K562 (cell line): ENCODE measurements at regions not wholly inside any gene's neighbourhood (a gene's known extent, or its start where the extent isn't known, plus 50 kb on each side); places are given as distances from the start of the nearest gene placed in this dataset.

Experiments
- JUN ChIP-seq, 2 experiments: sonication (generic) in 1 of 2; formaldehyde crosslinking in 1 of 2; IDR thresholded peaks; 2 replicates each; pipeline versions ENCODE4 v1.6.1 to v1.8.0; 2012 to 2022; ENCODE audit warnings: borderline replicate concordance in 2 of 2, mild to moderate bottlenecking in 2 of 2, improper control_type of control experiment in 1 of 2, low read depth in 1 of 2, low read length in 1 of 2, missing genetic modification reagents in 1 of 2
- KDM1A ChIP-seq, 2 experiments: fragments of 450-650 bp; IDR thresholded peaks; 2 replicates each; pipeline ENCODE4 v1.6.1; 2016; ENCODE audit warnings: mild to moderate bottlenecking in 2 of 2
- PHF20 ChIP-seq: fragments of 450-650 bp; IDR thresholded peaks from 2 replicates; pipeline ENCODE4 v1.6.1; 2018; ENCODE audit not compliant: partially characterized antibody
- ZNF347 ChIP-seq: fragments of 450-650 bp; formaldehyde crosslinking; IDR thresholded peaks from 2 replicates; pipeline ENCODE4 v1.4.0; 2020; ENCODE audit warnings: low read depth, mild to moderate bottlenecking, moderate library complexity
- ZSCAN32 ChIP-seq: fragments of 450-650 bp; formaldehyde crosslinking; IDR thresholded peaks from 2 replicates; pipeline ENCODE4 v1.4.0; 2020; ENCODE audit warnings: mild to moderate bottlenecking, moderate library complexity
- TF ChIP-seq, protein P1 (sequence below): fragments of 200-800 bp; sonication (Bioruptor generic); IDR thresholded peaks from 2 replicates; pipeline ENCODE4 v1.6.1; 2016; ENCODE audit warnings: missing genetic modification characterization, missing compliant biosample characterization
- TF ChIP-seq, protein P2 (sequence below): sonication (generic); formaldehyde crosslinking; IDR thresholded peaks from 2 replicates; pipeline ENCODE4 v1.8.1; 2023; ENCODE audit warnings: missing genetic modification reagents, mild to moderate bottlenecking, borderline replicate concordance

DNA sequence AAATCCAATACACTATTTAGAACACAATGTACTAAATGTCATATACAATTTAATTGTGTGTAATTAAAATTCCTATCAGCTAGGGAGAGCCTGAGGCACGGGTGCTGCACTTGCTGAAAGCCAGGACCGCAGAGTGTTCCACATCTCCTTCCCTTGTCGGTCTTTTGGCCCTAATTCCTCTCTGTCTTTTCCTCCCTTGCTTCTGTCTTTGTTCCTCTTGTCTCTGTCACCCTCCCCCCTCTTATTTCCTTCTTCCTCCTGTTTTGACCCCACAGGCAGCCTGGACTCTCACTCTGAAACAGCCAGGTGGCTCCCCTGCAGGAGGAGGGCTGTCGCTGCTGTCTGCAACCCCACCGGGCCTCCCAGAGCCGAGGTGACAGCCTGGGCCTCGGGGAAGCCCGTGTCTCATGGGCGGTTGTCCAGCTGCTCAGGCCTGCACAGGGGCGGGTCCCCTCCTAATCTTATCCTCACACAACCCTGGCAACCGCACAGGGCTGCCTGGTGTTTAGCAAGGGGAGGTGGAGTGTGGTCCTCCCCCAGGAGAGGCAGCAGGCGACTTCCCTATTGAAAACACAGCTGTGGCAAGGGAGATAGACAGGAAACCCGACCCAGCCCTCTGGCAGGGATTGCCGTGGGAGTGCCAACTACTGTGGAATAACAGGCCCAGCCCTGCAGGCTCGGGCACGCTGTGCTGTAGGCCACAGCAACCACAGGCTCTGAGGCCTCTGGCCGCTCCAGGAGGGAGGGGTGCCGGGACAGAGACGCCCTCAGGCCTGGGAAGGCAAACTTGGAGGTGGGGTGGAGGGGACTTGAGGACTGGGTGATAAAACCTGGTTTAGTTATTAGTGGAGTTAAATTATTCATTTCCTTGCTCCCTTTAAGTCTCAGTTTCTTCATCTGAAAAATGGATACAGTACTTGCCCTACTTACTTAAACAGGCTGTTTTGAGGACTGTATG lies 68.8 kb upstream of the WDR26 start (continued):
- TF ChIP-seq, protein P1, sequence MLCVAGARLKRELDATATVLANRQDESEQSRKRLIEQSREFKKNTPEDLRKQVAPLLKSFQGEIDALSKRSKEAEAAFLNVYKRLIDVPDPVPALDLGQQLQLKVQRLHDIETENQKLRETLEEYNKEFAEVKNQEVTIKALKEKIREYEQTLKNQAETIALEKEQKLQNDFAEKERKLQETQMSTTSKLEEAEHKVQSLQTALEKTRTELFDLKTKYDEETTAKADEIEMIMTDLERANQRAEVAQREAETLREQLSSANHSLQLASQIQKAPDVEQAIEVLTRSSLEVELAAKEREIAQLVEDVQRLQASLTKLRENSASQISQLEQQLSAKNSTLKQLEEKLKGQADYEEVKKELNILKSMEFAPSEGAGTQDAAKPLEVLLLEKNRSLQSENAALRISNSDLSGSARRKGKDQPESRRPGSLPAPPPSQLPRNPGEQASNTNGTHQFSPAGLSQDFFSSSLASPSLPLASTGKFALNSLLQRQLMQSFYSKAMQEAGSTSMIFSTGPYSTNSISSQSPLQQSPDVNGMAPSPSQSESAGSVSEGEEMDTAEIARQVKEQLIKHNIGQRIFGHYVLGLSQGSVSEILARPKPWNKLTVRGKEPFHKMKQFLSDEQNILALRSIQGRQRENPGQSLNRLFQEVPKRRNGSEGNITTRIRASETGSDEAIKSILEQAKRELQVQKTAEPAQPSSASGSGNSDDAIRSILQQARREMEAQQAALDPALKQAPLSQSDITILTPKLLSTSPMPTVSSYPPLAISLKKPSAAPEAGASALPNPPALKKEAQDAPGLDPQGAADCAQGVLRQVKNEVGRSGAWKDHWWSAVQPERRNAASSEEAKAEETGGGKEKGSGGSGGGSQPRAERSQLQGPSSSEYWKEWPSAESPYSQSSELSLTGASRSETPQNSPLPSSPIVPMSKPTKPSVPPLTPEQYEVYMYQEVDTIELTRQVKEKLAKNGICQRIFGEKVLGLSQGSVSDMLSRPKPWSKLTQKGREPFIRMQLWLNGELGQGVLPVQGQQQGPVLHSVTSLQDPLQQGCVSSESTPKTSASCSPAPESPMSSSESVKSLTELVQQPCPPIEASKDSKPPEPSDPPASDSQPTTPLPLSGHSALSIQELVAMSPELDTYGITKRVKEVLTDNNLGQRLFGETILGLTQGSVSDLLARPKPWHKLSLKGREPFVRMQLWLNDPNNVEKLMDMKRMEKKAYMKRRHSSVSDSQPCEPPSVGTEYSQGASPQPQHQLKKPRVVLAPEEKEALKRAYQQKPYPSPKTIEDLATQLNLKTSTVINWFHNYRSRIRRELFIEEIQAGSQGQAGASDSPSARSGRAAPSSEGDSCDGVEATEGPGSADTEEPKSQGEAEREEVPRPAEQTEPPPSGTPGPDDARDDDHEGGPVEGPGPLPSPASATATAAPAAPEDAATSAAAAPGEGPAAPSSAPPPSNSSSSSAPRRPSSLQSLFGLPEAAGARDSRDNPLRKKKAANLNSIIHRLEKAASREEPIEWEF, result peak; percentile 93; the same call in 1 of the 2 replicates
- no peak for TF ChIP-seq ZNF347
- no peak for TF ChIP-seq ZSCAN32
- peak; percentile 47 for TF ChIP-seq PHF20
- TF ChIP-seq JUN (IDR thresholded peaks at IDR 0.05; ENCODE audit: borderline replicate concordance, low read depth, low read length), result peak; percentile 78; the same call in 1 of the 2 replicates
- no peak for TF ChIP-seq JUN (CRISPR knock-in tag; IDR thresholded peaks at IDR 0.05; ENCODE audit: borderline replicate concordance)
- TF ChIP-seq KDM1A (IDR thresholded peaks at IDR 0.05), result peak; percentile 96 to 98
- TF ChIP-seq, protein P2, sequence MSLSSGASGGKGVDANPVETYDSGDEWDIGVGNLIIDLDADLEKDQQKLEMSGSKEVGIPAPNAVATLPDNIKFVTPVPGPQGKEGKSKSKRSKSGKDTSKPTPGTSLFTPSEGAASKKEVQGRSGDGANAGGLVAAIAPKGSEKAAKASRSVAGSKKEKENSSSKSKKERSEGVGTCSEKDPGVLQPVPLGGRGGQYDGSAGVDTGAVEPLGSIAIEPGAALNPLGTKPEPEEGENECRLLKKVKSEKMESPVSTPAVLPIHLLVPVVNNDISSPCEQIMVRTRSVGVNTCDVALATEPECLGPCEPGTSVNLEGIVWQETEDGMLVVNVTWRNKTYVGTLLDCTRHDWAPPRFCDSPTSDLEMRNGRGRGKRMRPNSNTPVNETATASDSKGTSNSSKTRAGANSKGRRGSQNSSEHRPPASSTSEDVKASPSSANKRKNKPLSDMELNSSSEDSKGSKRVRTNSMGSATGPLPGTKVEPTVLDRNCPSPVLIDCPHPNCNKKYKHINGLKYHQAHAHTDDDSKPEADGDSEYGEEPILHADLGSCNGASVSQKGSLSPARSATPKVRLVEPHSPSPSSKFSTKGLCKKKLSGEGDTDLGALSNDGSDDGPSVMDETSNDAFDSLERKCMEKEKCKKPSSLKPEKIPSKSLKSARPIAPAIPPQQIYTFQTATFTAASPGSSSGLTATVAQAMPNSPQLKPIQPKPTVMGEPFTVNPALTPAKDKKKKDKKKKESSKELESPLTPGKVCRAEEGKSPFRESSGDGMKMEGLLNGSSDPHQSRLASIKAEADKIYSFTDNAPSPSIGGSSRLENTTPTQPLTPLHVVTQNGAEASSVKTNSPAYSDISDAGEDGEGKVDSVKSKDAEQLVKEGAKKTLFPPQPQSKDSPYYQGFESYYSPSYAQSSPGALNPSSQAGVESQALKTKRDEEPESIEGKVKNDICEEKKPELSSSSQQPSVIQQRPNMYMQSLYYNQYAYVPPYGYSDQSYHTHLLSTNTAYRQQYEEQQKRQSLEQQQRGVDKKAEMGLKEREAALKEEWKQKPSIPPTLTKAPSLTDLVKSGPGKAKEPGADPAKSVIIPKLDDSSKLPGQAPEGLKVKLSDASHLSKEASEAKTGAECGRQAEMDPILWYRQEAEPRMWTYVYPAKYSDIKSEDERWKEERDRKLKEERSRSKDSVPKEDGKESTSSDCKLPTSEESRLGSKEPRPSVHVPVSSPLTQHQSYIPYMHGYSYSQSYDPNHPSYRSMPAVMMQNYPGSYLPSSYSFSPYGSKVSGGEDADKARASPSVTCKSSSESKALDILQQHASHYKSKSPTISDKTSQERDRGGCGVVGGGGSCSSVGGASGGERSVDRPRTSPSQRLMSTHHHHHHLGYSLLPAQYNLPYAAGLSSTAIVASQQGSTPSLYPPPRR, result peak; percentile 90; the same call in 1 of the 2 replicates
